Osteoblast (primary cell): ENCODE measurements at regions not wholly inside any gene's neighbourhood (a gene's known extent, or its start where the extent isn't known, plus 50 kb on each side); places are given as distances from the start of the nearest gene placed in this dataset.

Experiments
- DNase-seq: peaks from one replicate; pipeline ENCODE4 v3.0.0; 2011; ENCODE audit warnings: low spot score, mixed read lengths; ENCODE audit not compliant: insufficient read length; ENCODE audit errors: missing footprints
- H2AFZ ChIP-seq: 2 replicates; pipeline ENCODE4 v1.6.0; 2011; ENCODE audit warnings: mild to moderate bottlenecking, low read length
- H3K27ac ChIP-seq: 2 replicates; pipeline ENCODE4 v1.5.1; 2011; ENCODE audit warnings: mild to moderate bottlenecking, low read depth, low read length, moderate library complexity
- H3K27me3 ChIP-seq: 2 replicates; pipeline ENCODE4 v1.6.0; 2012; ENCODE audit warnings: mild to moderate bottlenecking, control low read depth, inconsistent platforms, low read length, moderate library complexity; ENCODE audit not compliant: insufficient read depth
- H3K36me3 ChIP-seq: 2 replicates; pipeline ENCODE4 v1.5.1; 2011; ENCODE audit warnings: mild to moderate bottlenecking, low read length, control low read depth, moderate library complexity; ENCODE audit not compliant: insufficient read depth
- H3K4me1 ChIP-seq: 2 replicates; pipeline ENCODE4 v1.5.1; 2011; ENCODE audit warnings: mild to moderate bottlenecking, low read length, control low read depth, moderate library complexity; ENCODE audit not compliant: insufficient read depth
- H3K4me2 ChIP-seq: 2 replicates; pipeline ENCODE4 v1.6.0; 2011; ENCODE audit warnings: mild to moderate bottlenecking, low read length; ENCODE audit not compliant: insufficient read depth
- H3K4me3 ChIP-seq: fragments of 200-600 bp; sonication (generic); 3 replicates; pipeline ENCODE4 v1.5.1; 2012; ENCODE audit warnings: mild to moderate bottlenecking, low read length, inconsistent platforms; ENCODE audit not compliant: insufficient read depth
- H3K79me2 ChIP-seq: 2 replicates; pipeline ENCODE4 v1.6.0; 2012; ENCODE audit warnings: mild to moderate bottlenecking, low read length, control low read depth, inconsistent platforms; ENCODE audit not compliant: insufficient read depth
- H3K9me3 ChIP-seq: 2 replicates; pipeline ENCODE4 v1.5.1; 2011; ENCODE audit warnings: low read depth, low read length, control low read depth
- H4K20me1 ChIP-seq: 2 replicates; pipeline ENCODE4 v1.6.0; 2012; ENCODE audit warnings: mild to moderate bottlenecking, low read length, control low read depth; ENCODE audit not compliant: insufficient read depth
- TF ChIP-seq, protein P1 (sequence below): IDR thresholded peaks from 2 replicates; pipeline ENCODE4 v1.5.1; 2011; ENCODE audit warnings: mild to moderate bottlenecking, low read depth, low read length, moderate library complexity; ENCODE audit errors: extremely low read depth

DNA sequence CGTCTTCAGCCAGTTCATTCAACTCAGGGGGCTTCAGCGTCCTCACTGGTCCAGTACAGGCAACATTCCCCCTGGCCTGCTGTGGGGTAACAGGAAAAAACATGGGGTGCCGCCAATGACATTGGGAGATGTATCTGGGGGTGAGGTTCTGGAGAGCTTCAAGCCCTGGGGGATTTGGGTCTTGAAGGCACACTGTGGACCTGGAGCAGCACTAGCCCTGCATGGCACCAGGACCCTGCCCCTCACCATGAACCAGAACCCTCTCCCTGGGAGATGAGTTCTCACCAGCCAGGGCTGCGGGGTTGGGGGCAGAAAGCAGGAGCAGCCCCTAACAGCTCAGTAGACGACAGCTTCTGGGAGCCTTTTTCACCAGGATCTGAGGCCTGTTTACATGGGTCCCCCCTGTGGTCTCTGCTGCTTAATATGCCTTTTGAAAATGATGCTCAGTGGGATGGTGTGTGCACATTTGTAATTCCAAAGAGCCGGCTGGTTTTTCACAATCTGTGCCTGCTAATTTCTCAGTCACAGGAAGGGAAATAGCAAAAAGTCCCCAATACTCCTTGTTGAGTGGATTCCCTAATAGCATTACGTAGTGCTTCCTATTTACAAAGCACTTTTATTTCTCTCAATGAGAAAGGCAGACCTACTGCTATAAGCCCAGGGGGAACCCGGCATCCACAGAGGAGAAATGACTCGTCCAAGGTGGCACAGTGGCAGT, 509.5 kb downstream of the RPS24 start:
- no peak for DNase-seq
- Histone ChIP-seq H3K9me3 (no peaks in the 10 kb centered on the region), H3K36me3 (no peaks in the 10 kb centered on the region), H2AFZ (no peak overlapping the region), H3K27me3 (peaks cover 16% of the 10 kb centered on the region), H3K4me2 (peak overlapping the region; percentile 33), H4K20me1 (no peaks in the 10 kb centered on the region), H3K79me2 (no peaks in the 10 kb centered on the region), H3K4me1 (peaks cover 41% of the 10 kb centered on the region), H3K4me3 (no peak overlapping the region), H3K27ac (peak overlapping the region; percentile 86)
- TF ChIP-seq, protein P1, sequence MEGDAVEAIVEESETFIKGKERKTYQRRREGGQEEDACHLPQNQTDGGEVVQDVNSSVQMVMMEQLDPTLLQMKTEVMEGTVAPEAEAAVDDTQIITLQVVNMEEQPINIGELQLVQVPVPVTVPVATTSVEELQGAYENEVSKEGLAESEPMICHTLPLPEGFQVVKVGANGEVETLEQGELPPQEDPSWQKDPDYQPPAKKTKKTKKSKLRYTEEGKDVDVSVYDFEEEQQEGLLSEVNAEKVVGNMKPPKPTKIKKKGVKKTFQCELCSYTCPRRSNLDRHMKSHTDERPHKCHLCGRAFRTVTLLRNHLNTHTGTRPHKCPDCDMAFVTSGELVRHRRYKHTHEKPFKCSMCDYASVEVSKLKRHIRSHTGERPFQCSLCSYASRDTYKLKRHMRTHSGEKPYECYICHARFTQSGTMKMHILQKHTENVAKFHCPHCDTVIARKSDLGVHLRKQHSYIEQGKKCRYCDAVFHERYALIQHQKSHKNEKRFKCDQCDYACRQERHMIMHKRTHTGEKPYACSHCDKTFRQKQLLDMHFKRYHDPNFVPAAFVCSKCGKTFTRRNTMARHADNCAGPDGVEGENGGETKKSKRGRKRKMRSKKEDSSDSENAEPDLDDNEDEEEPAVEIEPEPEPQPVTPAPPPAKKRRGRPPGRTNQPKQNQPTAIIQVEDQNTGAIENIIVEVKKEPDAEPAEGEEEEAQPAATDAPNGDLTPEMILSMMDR: no peak

DNA sequence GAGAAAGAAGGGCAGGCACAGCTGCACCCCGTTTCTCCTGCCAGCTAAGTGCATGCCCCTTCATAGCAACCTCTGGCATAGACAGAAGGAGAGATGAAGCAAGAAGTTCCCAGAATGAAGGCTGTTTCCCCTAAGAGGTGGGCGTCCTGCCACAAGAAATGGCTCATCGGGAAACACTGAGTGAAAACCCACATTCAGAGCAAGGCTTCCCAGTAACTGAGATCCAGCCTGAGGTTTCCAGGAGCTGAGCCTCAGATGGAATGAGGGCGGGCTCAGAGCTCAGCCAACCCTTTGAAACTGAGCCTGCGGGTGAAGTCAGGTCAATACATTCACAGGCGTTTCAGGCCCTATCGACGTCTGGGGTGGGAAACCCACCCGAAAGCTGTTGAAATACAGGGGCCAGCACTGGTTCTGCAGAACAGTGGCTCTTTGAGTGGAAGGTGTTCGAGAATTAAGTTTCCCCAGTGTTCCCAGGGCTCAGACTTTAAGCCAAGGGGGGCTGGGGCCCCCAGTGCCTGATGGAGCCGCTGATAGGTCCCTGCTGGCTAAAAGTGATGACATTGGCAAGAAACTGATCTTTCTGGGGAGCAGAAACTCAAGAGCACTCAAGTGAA, 510.2 kb downstream of the RPS24 start:
- H2AFZ ChIP-seq: peak overlapping the region; percentile 54
- no peaks in the 10 kb centered on the region for H3K79me2 ChIP-seq
- H3K4me2 ChIP-seq: peak overlapping the region; percentile 44
- TF ChIP-seq, protein P1: no peak
- H3K4me3 ChIP-seq: peak overlapping the region; percentile 13
- H3K36me3 ChIP-seq: no peaks in the 10 kb centered on the region
- H3K9me3 ChIP-seq: no peaks in the 10 kb centered on the region
- H3K27me3 ChIP-seq: peaks cover 16% of the 10 kb centered on the region
- H3K4me1 ChIP-seq: peaks cover 41% of the 10 kb centered on the region
- DNase-seq: peak; percentile 91
- H3K27ac ChIP-seq: peak overlapping the region; percentile 86
- no peaks in the 10 kb centered on the region for H4K20me1 ChIP-seq

DNA sequence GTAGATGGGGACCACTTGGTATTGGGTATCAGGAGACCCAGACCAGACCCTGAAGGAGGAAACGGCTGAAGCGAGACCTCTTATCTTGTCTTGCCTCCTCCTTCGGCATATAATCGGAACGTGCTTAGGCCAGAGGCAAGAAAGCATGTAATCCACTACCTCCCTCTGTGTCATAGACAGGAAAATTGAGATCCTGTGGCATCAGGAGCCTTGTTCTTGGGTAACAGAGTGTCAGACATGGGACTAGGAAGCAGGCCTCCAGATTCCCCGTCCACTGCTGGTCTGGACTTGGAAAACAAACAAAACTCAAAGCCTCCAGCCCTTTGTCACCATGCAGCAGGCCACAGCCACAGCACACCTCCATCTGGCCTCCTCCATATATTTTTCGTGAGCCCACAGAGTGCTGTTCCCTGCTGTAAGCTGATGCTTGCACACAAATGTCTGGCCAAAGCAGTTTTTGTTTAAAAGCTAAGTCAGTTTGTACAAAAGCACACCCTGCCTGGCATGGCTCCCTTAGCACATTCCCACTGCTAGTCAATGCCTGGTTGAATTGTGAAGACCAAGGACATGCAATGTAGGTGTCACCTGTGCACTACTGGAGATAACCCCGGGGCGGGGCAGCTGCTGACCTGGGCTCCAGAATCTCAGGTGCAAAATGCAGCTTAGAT, 510.9 kb downstream of the RPS24 start:
- Histone ChIP-seq H2AFZ (peak overlapping the region; percentile 54), H3K4me1 (peaks cover 41% of the 10 kb centered on the region), H4K20me1 (no peaks in the 10 kb centered on the region), H3K27ac (peak overlapping the region; percentile 86), H3K79me2 (no peaks in the 10 kb centered on the region), H3K36me3 (no peaks in the 10 kb centered on the region), H3K27me3 (peaks cover 13% of the 10 kb centered on the region), H3K4me2 (peak overlapping the region; percentile 44), H3K9me3 (no peaks in the 10 kb centered on the region), H3K4me3 (no peak overlapping the region)
- TF ChIP-seq, protein P1: no peak
- DNase-seq: no peak

DNA sequence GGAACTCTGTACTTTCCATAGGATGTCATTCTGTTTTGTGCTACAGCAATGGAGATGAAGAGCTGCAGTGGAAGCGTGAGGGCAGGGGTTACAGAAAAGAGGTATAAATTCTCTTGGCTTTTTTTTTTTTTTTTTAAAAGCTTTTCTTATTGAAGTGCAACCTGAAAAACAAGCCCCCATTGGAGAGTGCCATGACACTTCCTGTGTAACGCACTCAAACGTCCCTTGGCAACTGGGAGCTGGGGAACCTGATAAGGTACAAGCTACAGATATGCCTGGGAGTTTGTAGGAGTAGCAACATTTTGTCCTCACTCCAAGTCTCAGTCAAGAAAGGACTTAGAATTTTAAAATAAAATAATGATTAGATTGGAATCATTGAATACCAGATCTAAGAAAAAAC, 512.1 kb downstream of the RPS24 start:
- no peak overlapping the region for H3K4me2 ChIP-seq
- H2AFZ ChIP-seq: no peak overlapping the region
- no peaks in the 10 kb centered on the region for H3K36me3 ChIP-seq
- H3K4me1 ChIP-seq: peaks cover 36% of the 10 kb centered on the region
- DNase-seq: no peak
- H3K27ac ChIP-seq: no peak overlapping the region
- H3K27me3 ChIP-seq: peaks cover 10% of the 10 kb centered on the region
- no peaks in the 10 kb centered on the region for H3K79me2 ChIP-seq
- H4K20me1 ChIP-seq: no peaks in the 10 kb centered on the region
- no peak overlapping the region for H3K4me3 ChIP-seq
- no peaks in the 10 kb centered on the region for H3K9me3 ChIP-seq
- TF ChIP-seq, protein P1: no peak
